GM21360 (cell line): ENCODE measurements at regions not wholly inside any gene's neighbourhood (a gene's known extent, or its start where the extent isn't known, plus 50 kb on each side); places are given as distances from the start of the nearest gene placed in this dataset.
A peak's percentile ranks its signal among the peaks of the same experiment; 100 is the strongest.
"Not testable (repeated sequence)": the region's sequence is repeated elsewhere in the genome, so short reads cannot be mapped to it uniquely, and the experiment has no call there.

ENCODE experiments used
- ATAC-seq: cut with Tn5 transposase; IDR thresholded peaks from one replicate; pipeline ENCODE4 v1.9.1; 2021; ENCODE audit warnings: mild to moderate bottlenecking, moderate library complexity; ENCODE audit not compliant: unreplicated experiment

GRCh38 chr3:106908181-106908938 lies 468.9 kb upstream of the CCDC54 start:
- no peak for ATAC-seq

GRCh38 chr3:106913111-106913698 lies 464.0 kb upstream of the CCDC54 start:
- no peak for ATAC-seq

- no peak for ATAC-seq
These were observed 463.3 kb upstream of the CCDC54 start for GRCh38 chr3:106913966-106914365.

- ATAC-seq = no peak
These were observed 456.6 kb upstream of the CCDC54 start for GRCh38 chr3:106920609-106921008.

GRCh38 chr3:106929081-106929480 lies 448.2 kb upstream of the CCDC54 start:
- ATAC-seq = no peak

- no peak for ATAC-seq
These were observed 447.2 kb upstream of the CCDC54 start for GRCh38 chr3:106930086-106930485.

- ATAC-seq = no peak
These were observed 445.3 kb upstream of the CCDC54 start for GRCh38 chr3:106931904-106932303.

GRCh38 chr3:106936337-106936736 lies 440.9 kb upstream of the CCDC54 start:
- ATAC-seq = no peak

- ATAC-seq = no peak
These were observed 435.2 kb upstream of the CCDC54 start for GRCh38 chr3:106942051-106942450.

- no peak for ATAC-seq
These were observed 434.2 kb upstream of the CCDC54 start for GRCh38 chr3:106943071-106943470.

GRCh38 chr3:106945435-106945834 lies 431.8 kb upstream of the CCDC54 start:
- ATAC-seq = no peak

GRCh38 chr3:106946866-106947265 lies 430.4 kb upstream of the CCDC54 start:
- ATAC-seq = no peak

GRCh38 chr3:106957029-106957428 lies 420.2 kb upstream of the CCDC54 start:
- ATAC-seq = no peak

GRCh38 chr3:106962993-106963392 lies 414.2 kb upstream of the CCDC54 start:
- ATAC-seq = no peak

GRCh38 chr3:106963442-106963841 lies 413.8 kb upstream of the CCDC54 start:
- no peak for ATAC-seq

- ATAC-seq = no peak
These were observed 411.9 kb upstream of the CCDC54 start for GRCh38 chr3:106965307-106965706.

GRCh38 chr3:106969596-106969995 lies 407.6 kb upstream of the CCDC54 start:
- no peak for ATAC-seq

GRCh38 chr3:106981392-106981791 lies 395.8 kb upstream of the CCDC54 start:
- ATAC-seq = no peak

GRCh38 chr3:106985721-106986120 lies 391.5 kb upstream of the CCDC54 start:
- no peak for ATAC-seq

- peak; percentile 67 for ATAC-seq
These were observed 378.2 kb upstream of the CCDC54 start for GRCh38 chr3:106998841-106999682.

- ATAC-seq = no peak
These were observed 375.6 kb upstream of the CCDC54 start for GRCh38 chr3:107001635-107002034.

- not testable (repeated sequence) for ATAC-seq
These were observed 371.9 kb upstream of the CCDC54 start for GRCh38 chr3:107005352-107005751.
